ENCODE measurements at regions not wholly inside any gene's neighbourhood (a gene's known extent, or its start where the extent isn't known, plus 50 kb on each side); places are given as distances from the start of the nearest gene placed in this dataset.

DNA sequence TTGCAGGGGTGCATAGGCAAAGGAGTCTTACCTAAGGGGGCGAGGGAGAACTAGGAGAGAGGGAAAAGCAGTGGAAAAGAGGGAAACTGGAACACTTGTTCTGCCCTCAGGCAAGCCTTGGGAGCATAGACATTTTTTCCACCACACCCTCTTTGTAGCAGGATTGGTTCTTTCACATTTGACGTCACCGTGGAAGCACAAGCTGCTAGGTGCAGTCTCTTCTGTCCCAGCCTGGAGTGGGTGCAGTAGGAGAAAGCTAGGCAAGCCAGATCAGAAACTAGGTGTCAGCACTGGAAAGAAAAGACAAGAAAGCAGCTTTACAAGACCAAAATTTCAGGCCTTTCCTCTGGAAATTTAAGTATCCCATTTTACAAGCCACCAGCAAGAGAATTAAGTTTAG is 440.4 kb downstream of the EFNA5 start:
- DNase-seq, result no peak
- Histone ChIP-seq H3K4me3 (ENCODE audit: low read depth, low read length) (no peak overlapping the region), H3K27me3 (replicated peaks) (no peaks in the 10 kb centered on the region), H3K36me3 (replicated peaks) (no peaks in the 10 kb centered on the region), H3K27ac (no peak overlapping the region)
- in situ Hi-C loops (cut with HindIII; ENCODE audit: low pct_ligation_motif_present, low sequenced_read_pairs), result no loop called here
- TF ChIP-seq, protein P1, sequence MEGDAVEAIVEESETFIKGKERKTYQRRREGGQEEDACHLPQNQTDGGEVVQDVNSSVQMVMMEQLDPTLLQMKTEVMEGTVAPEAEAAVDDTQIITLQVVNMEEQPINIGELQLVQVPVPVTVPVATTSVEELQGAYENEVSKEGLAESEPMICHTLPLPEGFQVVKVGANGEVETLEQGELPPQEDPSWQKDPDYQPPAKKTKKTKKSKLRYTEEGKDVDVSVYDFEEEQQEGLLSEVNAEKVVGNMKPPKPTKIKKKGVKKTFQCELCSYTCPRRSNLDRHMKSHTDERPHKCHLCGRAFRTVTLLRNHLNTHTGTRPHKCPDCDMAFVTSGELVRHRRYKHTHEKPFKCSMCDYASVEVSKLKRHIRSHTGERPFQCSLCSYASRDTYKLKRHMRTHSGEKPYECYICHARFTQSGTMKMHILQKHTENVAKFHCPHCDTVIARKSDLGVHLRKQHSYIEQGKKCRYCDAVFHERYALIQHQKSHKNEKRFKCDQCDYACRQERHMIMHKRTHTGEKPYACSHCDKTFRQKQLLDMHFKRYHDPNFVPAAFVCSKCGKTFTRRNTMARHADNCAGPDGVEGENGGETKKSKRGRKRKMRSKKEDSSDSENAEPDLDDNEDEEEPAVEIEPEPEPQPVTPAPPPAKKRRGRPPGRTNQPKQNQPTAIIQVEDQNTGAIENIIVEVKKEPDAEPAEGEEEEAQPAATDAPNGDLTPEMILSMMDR (IDR thresholded peaks at IDR 0.05; ENCODE audit: low read depth, low read length, missing control alignments), result no peak

DNA sequence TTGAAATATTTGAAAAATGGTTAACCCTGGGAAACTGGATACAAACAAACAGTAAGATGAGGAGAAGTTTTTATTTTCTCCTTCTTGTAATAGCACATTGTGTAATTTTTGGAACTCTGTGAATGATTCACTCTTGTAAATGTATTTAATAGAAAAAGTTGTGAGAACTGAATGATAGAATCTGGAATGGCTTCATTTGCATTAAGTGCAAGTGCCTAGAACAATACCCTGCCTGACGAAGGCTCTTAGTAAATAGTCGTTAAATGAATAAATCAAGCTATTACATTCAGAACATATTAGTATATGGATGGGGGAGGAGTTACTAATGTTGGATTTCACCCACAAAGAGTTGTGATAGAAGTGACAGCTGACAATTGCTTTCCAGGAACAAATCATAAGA is 442.5 kb downstream of the EFNA5 start:
- in situ Hi-C loops (cut with HindIII; ENCODE audit: low pct_ligation_motif_present, low sequenced_read_pairs), result no loop called here
- no peak for DNase-seq
- Histone ChIP-seq H3K27ac (no peak overlapping the region), H3K27me3 (replicated peaks) (no peaks in the 10 kb centered on the region), H3K36me3 (replicated peaks) (no peaks in the 10 kb centered on the region), H3K4me3 (ENCODE audit: low read depth, low read length) (no peak overlapping the region)
- TF ChIP-seq, protein P1 (IDR thresholded peaks at IDR 0.05; ENCODE audit: low read depth, low read length, missing control alignments), result no peak

DNA sequence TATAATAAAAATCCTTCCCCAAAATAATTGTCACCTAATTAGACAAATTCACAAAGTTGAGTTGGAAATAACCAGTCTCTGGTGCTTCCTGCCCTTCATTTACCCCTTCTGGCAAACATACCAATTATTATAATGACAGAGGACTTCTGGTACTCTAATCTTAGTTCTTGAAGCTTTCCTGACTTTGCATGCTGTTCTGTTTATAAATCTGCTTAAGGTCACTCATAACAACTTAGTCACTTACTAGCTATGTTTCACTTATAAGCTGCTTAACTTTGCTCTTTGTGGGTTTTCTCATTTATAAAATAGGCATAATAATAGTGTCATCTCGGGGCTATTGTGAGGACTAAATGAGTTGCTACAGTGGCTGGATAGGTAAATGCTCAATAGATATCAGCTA is 446.5 kb downstream of the EFNA5 start:
- no peak for DNase-seq
- in situ Hi-C loops (cut with HindIII; ENCODE audit: low pct_ligation_motif_present, low sequenced_read_pairs), result no loop called here
- Histone ChIP-seq H3K27me3 (replicated peaks) (no peaks in the 10 kb centered on the region), H3K36me3 (replicated peaks) (no peaks in the 10 kb centered on the region), H3K27ac (no peak overlapping the region), H3K4me3 (ENCODE audit: low read depth, low read length) (no peak overlapping the region)
- TF ChIP-seq, protein P1 (IDR thresholded peaks at IDR 0.05; ENCODE audit: low read depth, low read length, missing control alignments), result no peak

DNA sequence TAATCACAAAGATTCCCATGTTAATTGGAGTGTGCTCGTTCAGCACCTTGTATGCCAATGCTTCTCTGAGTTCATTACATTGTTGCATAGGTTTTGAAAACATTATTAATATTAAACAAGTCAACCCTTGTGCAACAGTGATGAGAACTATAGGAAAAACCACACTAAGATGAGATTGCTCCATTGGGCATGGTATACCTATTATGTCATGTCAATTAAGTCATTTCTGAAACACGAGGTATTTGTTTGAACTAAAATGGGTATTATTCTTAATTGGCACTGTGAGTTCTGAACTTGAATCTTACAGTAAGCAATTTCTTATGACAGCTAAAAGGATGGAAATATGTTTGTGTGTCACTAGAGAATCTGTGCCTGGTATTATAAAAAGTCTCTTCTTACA is 447.7 kb downstream of the EFNA5 start:
- no peak overlapping the region for H3K27ac ChIP-seq
- no peak for DNase-seq
- in situ Hi-C loops (cut with HindIII; ENCODE audit: low pct_ligation_motif_present, low sequenced_read_pairs), result no loop called here

DNA sequence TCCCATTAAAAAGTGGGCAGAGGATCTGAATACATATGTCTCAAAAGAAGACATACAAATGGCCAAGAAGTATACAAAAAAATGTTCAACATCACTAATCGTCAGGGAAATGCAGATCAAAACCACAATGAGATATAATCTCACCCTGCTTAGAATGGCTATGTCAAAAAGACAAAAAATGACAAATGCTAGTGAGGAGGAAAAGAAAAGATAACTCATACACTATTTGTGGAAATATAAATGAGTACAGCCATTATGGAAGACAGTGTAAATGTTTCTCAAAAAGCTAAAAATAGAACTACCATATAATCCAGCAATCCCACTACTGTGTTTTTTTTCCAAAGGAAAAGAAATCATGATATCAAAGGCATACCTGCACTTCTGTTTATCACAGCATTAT is 450.7 kb downstream of the EFNA5 start:
- no peak for DNase-seq
- Histone ChIP-seq H3K36me3 (replicated peaks) (no peaks in the 10 kb centered on the region), H3K4me3 (ENCODE audit: low read depth, low read length) (no peak overlapping the region), H3K27ac (no peak overlapping the region), H3K27me3 (replicated peaks) (no peaks in the 10 kb centered on the region)
- in situ Hi-C loops (cut with HindIII; ENCODE audit: low pct_ligation_motif_present, low sequenced_read_pairs), result no loop called here
- TF ChIP-seq, protein P1 (IDR thresholded peaks at IDR 0.05; ENCODE audit: low read depth, low read length, missing control alignments), result no peak

More for the DNA sequence above, 447.7 kb downstream of the EFNA5 start:
- H3K4me3 ChIP-seq (ENCODE audit: low read depth, low read length), result no peak overlapping the region
- H3K36me3 ChIP-seq (replicated peaks), result no peaks in the 10 kb centered on the region
- no peaks in the 10 kb centered on the region for H3K27me3 ChIP-seq (replicated peaks)
- TF ChIP-seq, protein P1 (IDR thresholded peaks at IDR 0.05; ENCODE audit: low read depth, low read length, missing control alignments), result no peak

DNA sequence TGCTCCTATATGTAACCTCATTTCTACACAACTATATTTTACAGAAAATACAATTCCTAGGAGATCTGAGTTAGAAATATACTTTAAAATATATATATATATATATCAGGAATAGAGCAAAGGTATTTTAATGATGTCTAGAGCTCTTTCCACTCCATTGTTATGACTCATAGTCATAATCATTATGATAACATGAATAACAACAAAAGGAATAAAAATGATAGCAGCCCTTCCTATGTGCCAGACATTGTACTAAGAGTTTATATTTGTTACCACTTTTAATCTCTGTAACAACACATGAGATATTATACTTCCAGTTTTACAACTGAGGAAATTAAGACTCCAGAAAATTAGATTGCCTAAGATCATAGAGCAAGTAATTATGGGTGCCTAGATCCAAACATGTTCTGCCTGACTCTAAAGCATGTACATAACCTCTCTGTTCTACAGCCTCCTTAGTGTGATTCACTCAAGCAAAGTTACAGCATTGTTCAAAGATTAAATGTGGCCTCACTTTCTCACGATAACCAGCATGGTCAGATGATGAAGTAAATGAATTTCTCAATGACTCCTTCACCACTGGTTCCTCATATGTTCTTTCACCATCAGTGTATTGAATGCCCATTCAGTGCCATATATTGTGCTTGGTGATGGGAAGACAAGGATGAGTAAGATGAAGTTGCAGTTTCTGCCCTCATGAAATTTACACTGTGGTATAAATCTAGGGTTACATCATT is 452.1 kb downstream of the EFNA5 start:
- H3K27me3 ChIP-seq (replicated peaks), result no peaks in the 10 kb centered on the region
- peak; percentile 83 for DNase-seq
- H3K27ac ChIP-seq, result peak overlapping the region; percentile 65
- no peak overlapping the region for H3K4me3 ChIP-seq (ENCODE audit: low read depth, low read length)
- H3K36me3 ChIP-seq (replicated peaks), result no peaks in the 10 kb centered on the region
- TF ChIP-seq, protein P1 (IDR thresholded peaks at IDR 0.05; ENCODE audit: low read depth, low read length, missing control alignments), result no peak
- in situ Hi-C loops (cut with HindIII; ENCODE audit: low pct_ligation_motif_present, low sequenced_read_pairs), result no loop called here
